Neutrophil (primary cell): ENCODE measurements at regions not wholly inside any gene's neighbourhood (a gene's known extent, or its start where the extent isn't known, plus 50 kb on each side); places are given as distances from the start of the nearest gene placed in this dataset.

ENCODE experiments used
- H3K27ac ChIP-seq: fragments of 200-600 bp; sonication (generic); 2 replicates; pipeline ENCODE4 v1.5.1; 2016; ENCODE audit warnings: mild to moderate bottlenecking, moderate library complexity
- H3K27me3 ChIP-seq: fragments of 200-600 bp; sonication (generic); 2 replicates; pipeline ENCODE4 v1.6.0; 2016; ENCODE audit warnings: mild to moderate bottlenecking
- H3K36me3 ChIP-seq: fragments of 200-600 bp; sonication (generic); 2 replicates; pipeline ENCODE4 v1.5.1; 2017
- H3K4me1 ChIP-seq, 2 experiments: fragments of 200-600 bp in 1 of 2; sonication (generic) in 1 of 2; 1 replicate in 1 of 2; 2 replicates in 1 of 2; pipeline versions ENCODE4 v1.5.1 to v1.6.1; 2013 to 2016; ENCODE audit warnings: low read depth in 1 of 2, low read length in 1 of 2, mild to moderate bottlenecking in 1 of 2, moderate library complexity in 1 of 2; ENCODE audit not compliant: control insufficient read depth in 1 of 2, insufficient read depth in 1 of 2
- H3K4me3 ChIP-seq, 2 experiments: fragments of 200-600 bp in 1 of 2; sonication (generic) in 1 of 2; 1 replicate in 1 of 2; 2 replicates in 1 of 2; pipeline ENCODE4 v1.5.1; 2013 to 2016; ENCODE audit warnings: low read depth in 1 of 2, low read length in 1 of 2, mild to moderate bottlenecking in 1 of 2, moderate library complexity in 1 of 2
- H3K9me3 ChIP-seq: fragments of 200-600 bp; sonication (generic); 2 replicates; pipeline ENCODE4 v1.5.1; 2016
- CTCF ChIP-seq: fragments of 200-600 bp; sonication (generic); IDR thresholded peaks from 2 replicates; pipeline ENCODE4 v1.5.1; 2016; ENCODE audit warnings: antibody characterized with exemption

DNA sequence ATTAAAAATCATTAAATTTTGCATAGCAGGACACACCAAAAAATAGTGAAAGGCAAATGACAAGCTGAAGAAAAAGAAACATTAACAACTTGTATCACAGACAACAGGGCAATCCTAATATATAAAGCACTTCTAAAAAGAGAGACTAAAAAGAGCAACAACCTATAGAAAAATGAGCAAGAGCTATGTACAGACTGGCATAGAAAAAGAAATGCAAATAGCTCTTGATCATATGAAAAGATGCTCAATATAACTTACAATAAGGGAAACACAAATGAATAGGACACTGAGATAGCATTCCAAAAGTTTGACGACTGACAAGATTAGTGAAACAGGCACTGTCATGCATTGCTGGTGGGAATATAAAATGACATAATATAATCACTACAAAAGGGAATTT lies 235.9 kb downstream of the SEC61B start:
- Histone ChIP-seq H3K4me1 (no peaks in the 10 kb centered on the region), H3K36me3 (no peaks in the 10 kb centered on the region), H3K27me3 (no peaks in the 10 kb centered on the region), H3K9me3 (no peaks in the 10 kb centered on the region), H3K27ac (no peak overlapping the region), H3K4me3 (no peak overlapping the region)
- TF ChIP-seq CTCF: no peak

- no peak for TF ChIP-seq CTCF
- H3K4me3 ChIP-seq: no peak overlapping the region
- H3K9me3 ChIP-seq: no peaks in the 10 kb centered on the region
- no peaks in the 10 kb centered on the region for H3K36me3 ChIP-seq
- no peak overlapping the region for H3K27ac ChIP-seq
- H3K4me1 ChIP-seq: no peaks in the 10 kb centered on the region
- H3K27me3 ChIP-seq: no peaks in the 10 kb centered on the region
These were observed 237.8 kb downstream of the SEC61B start for GRCh38 chr9:99459919-99460318.

GRCh38 chr9:99463131-99463530 lies 241.0 kb downstream of the SEC61B start:
- H3K4me3 ChIP-seq: no peak overlapping the region
- H3K4me1 ChIP-seq: no peaks in the 10 kb centered on the region
- H3K27ac ChIP-seq: no peak overlapping the region
- H3K27me3 ChIP-seq: no peaks in the 10 kb centered on the region
- H3K9me3 ChIP-seq: no peaks in the 10 kb centered on the region
- no peak for TF ChIP-seq CTCF
- no peaks in the 10 kb centered on the region for H3K36me3 ChIP-seq

- Histone ChIP-seq H3K4me1 (no peaks in the 10 kb centered on the region), H3K9me3 (no peaks in the 10 kb centered on the region), H3K27me3 (no peaks in the 10 kb centered on the region), H3K4me3 (no peak overlapping the region), H3K36me3 (no peaks in the 10 kb centered on the region), H3K27ac (no peak overlapping the region)
- no peak for TF ChIP-seq CTCF
These were observed 242.5 kb downstream of the SEC61B start for GRCh38 chr9:99464568-99464967.

DNA sequence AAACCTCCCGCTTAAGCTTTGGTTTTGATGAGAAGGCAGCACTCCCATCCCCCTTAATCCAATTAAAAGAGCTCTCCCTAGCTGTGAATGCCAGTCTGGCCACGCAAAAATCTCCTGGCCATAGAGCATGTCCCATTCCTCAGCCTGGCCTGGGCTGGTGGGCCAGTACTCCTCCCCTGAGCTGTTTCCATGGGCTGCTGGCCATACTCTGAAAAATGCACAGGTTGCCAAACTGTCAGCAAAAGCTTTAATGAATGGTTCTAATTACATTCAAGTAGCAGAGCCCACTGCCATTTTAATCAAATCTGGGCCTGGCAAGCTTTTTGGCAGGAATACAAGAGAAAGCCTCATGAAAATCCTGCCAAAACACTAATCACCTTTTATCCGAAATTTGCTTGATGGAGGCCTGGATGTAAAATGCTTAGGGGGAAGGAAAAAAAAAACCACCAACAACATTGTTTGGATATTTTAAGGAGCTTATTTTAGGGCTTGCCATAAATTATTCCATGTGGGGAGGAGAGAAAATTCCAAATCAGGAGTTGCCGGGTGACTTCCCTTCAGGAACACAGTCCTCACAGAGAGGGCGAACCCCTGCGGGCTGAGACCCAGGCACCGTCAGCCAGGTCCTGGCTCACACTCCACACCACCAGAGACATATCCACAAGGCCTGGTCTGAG lies 243.3 kb downstream of the SEC61B start:
- Histone ChIP-seq H3K9me3 (no peaks in the 10 kb centered on the region), H3K4me3 (no peak overlapping the region), H3K27me3 (no peaks in the 10 kb centered on the region), H3K4me1 (no peaks in the 10 kb centered on the region), H3K36me3 (no peaks in the 10 kb centered on the region), H3K27ac (no peak overlapping the region)
- TF ChIP-seq CTCF: no peak
